Dedifferentiated amniotic fluid mesenchymal stem cell (primary cell): ENCODE measurements at regions not wholly inside any gene's neighbourhood (a gene's known extent, or its start where the extent isn't known, plus 50 kb on each side); places are given as distances from the start of the nearest gene placed in this dataset.

Experiments
- DNase-seq: peaks from one replicate; pipeline ENCODE4 v3.0.0-alpha.2; 2016; ENCODE audit errors: extremely low spot score

DNA sequence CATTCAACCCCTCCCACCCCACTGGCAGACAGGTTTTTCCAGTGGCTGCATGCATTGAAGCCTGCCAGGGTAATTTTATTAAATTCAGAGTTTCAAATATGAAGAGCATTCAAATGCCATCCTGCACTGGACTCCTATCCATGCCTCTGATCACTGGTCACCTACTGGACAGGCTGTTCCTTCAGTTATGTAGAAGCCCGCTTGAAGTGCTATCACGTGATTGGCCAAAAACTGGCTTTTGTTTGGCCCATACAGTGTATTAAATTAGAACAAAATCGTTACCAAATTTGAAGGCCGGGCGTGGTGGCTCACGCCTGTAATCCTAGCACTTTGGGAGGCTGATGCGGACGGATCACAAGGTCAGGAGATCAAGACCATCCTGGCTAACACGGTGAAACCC, 464.1 kb downstream of the TSN start:
- no peak for DNase-seq

DNA sequence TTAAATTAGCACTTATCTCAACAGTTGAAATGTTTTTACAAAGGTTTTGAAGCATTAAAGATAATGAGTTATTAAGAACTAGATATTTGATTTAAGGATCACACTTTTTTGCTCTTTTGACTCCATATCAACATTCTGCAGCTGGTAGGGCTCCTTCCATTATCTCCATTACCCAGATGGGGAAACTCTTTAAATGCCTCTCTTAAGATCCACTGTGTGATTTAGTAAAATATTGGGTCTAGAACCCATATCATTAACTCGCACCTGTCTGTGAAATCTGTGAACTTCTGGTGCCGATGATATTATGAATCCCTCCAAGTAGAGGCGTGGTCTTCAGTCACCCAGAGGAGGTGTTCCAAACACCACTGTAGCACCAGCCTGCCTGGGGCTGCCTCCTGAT, 466.2 kb downstream of the TSN start:
- no peak for DNase-seq

DNA sequence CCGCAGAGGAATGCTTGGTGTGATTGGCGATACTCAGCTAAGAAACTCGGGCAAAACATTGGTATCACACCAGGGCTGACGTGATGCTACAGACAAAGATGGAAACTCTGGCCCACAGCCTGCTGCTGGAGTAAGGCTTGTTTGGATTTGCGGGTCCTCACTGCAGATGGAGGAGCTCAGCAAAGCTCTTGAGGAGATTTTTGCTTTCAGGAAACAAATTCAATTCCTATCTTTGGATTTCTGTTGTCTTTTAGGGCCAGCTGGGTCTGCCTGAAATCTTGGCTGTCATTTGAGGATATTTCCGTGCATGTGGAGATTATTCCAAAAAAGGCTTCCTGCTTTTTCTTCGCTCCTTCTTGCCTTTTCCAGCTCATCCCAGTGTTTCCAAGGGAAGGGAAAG, 475.8 kb downstream of the TSN start:
- no peak for DNase-seq

GRCh38 chr2:122233372-122233771, 477.9 kb downstream of the TSN start:
- no peak for DNase-seq

- no peak for DNase-seq
Measured at GRCh38 chr2:122236152-122236874, 480.9 kb downstream of the TSN start.

GRCh38 chr2:122236925-122237324, 481.5 kb downstream of the TSN start:
- DNase-seq, result no peak

DNA sequence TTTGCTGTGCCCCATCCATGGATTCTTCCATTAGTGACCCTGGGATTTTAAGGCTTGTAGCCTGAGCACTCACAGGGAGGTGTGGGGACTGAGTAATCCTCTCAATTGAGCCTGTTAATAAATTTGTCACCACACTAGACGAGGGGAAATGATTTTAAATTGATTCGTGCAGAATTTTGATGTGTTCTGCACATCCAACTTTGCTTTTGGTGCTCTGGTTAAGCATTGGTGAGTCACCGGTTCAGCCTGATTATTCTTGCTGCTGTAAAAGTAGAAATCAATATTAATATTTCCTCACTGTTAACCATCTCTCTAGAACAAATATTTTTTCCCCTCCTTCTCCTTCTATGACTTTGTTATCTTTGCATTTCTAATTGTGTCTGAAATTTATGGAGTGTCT, 482.0 kb downstream of the TSN start:
- no peak for DNase-seq

DNA sequence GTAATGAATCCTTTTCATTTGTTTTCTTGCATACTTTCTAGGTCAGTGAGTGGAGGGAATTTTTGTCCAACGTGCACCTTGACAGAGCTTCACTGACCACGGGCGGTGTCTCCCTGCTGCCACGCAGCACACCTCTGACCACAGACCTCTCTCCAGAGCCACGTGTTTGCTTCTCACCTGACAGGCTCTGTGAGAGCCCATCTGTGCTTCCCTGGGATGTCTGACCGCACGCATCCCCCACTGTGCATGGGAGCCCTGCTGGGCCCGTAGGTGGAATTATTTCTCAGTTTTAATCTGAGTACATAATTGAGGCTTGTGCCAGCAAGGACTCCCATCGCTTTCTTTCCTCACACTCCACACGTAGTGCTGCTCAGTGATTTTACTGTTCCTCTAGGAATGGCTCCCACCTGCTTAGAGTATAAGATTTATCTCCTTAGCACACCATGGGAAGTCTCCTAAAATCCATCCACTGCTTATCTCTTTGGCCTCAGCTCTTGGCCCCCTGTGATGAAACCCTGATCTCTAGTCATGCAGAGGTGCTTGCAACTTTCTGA, 482.6 kb downstream of the TSN start:
- DNase-seq, result no peak

DNA sequence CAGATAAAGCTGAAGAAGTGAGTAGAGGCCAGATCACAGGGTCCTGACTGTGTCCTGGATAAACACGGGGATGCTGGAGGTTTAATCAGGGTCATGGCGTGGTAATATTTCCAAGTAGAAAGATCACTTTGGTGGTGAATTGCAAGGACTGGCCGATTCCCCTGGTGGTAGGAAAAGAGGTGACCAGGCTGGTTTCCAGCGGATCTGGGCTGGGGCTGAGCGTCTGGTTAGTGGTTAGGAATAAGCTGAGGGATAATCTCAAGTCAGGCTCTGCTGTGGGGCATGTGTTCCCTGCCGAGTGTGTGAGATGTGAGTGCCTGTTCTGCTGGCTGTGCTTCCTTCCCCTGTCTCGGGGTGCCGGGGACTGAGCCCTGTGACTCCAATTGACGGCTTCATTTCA, 484.0 kb downstream of the TSN start:
- DNase-seq, result no peak

GRCh38 chr2:122244598-122245229, 489.3 kb downstream of the TSN start:
- no peak for DNase-seq

- no peak for DNase-seq
Measured at GRCh38 chr2:122249673-122250072, 494.2 kb downstream of the TSN start.

GRCh38 chr2:122251158-122251557, 495.7 kb downstream of the TSN start:
- DNase-seq, result no peak

DNA sequence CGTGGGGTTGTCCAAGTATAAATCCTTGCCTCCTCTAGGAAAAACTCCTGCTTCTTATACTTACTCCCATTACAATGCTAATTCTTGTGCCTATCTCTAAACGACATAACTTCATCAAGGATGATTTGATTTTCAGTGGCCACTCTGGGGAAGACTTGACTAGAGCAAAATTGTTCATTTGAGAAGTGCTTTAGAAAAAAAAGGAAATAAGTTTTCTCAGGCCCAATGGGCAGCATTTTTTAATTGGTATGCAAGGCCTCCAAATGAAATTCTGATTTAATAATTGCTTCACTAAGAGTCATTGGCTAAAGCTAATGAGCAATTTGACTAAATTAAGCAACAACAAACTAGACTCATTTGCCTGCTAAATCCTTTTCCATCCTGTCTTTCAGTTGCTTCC, 496.1 kb downstream of the TSN start:
- DNase-seq, result no peak

DNA sequence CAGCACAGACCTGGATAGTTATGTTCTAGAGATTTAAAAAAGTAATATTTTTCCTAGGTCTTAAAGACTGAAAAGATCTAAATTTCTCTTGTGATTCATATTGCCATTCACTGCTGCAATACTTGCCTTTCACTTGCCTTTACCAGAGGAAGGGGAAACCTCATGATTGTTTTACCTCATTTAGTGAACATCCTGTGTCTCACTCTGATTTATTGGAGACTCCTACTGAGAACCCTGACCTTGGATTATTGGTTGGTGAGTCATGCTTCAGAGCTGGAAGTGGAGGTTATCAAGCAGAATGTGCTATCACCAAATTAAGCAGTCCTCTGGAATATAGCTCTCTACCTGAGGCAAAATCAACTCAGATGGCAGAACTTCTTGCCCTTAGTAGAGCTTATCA, 500.5 kb downstream of the TSN start:
- DNase-seq, result no peak

GRCh38 chr2:122261911-122262310, 506.5 kb downstream of the TSN start:
- no peak for DNase-seq

GRCh38 chr2:122263746-122264145, 508.3 kb downstream of the TSN start:
- DNase-seq, result no peak

DNA sequence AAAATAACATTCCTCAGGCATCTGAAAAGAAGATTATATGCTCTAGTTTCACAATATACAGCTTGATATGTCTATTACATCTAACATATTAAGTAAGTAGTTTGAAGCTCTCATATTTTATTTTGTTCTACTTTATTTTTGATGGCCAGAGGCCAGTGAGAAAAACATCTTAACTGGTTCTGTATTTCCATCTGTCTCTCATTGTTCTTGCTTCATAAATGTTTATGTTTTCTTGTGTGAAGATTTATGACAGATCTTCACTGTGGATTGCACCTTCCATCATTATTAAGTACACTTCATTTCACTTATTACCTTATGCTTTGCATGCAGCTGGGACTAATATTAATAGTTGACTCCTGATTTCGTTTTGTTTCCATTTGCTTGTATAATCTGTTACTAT, 511.2 kb downstream of the TSN start:
- no peak for DNase-seq

DNA sequence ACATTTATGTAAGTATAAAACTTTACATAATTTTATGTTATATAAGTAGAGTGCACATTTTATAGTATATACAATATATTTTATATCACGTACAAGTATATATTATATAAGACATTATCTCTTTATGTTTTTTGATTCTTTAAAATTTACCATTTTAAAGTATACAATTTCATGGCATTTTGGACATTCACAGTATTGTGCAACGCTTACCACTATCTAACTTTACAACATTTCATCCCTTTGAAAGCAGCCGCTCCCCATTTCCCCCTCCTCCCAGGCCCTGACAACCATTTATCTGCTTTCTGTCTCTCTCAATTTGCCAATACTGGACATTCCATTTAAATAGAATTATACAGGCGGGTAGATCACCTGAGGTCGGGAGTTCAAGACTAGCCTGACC, 512.5 kb downstream of the TSN start:
- DNase-seq, result no peak

GRCh38 chr2:122273785-122274419, 518.5 kb downstream of the TSN start:
- no peak for DNase-seq

GRCh38 chr2:122277956-122278355, 522.5 kb downstream of the TSN start:
- DNase-seq, result no peak

DNA sequence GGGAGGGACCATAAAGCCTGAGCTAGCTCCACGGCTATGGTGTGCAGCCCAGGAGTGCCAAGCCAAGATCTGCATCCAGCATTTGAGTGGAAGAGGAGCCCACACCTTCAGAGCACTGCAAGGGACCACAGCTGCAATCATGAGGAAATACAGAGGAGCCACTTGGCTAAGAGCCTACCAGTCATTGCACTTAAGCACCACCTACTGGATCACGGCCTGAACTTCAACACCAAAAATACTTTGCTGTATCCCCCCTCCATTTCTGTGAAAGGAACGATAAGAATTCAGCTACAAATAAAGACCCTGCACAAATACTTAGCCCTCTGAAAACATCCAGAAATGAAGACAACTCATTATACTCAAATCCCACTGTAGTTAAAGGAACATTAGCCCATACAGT, 545.3 kb downstream of the TSN start:
- no peak for DNase-seq

- no peak for DNase-seq
Measured at GRCh38 chr2:122307763-122308162, 552.3 kb downstream of the TSN start.

- no peak for DNase-seq
Measured at GRCh38 chr2:122315306-122315705, 559.9 kb downstream of the TSN start.
